HPDE6-E6E7 (cell line): ENCODE measurements at regions not wholly inside any gene's neighbourhood (a gene's known extent, or its start where the extent isn't known, plus 50 kb on each side); places are given as distances from the start of the nearest gene placed in this dataset.
"Not testable (repeated sequence)": the region's sequence is repeated elsewhere in the genome, so short reads cannot be mapped to it uniquely, and the experiment has no call there.

Source experiments
- DNase-seq: peaks from one replicate; pipeline ENCODE4 v3.0.0; 2011; ENCODE audit warnings: missing footprints; ENCODE audit errors: extremely low spot score

DNA sequence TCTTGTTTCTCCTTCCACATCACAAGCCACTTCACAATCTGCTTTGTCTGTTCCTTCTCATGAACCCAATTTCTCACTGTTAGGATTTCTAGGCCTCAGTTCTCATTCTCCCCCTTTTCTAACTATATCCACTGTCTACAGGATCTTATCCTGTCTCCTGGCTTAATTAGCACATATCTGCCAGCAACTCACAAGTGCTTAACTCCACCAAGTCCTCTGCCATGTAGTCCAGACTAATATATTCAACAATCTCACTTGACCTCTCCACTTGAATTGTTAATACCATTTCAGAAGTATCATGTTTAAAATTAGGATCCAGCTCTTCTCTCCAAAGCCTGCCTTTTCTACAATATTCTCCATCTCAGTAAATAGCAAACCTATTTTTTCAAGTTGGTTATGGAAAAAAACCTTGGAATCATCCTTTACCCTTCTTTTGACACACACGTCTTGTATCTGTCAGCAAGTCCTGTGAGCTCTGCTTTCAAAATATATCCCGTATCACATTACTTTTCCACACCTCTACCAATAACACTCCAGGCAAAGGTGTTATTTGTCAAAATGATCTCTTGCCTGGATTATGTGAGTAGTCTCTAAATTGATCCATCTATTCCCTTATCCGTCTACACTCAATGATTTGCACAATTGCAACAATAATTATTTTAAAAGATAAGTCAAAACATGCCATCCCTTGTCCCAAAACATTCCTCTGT, 127.2 kb upstream of the SLIT2 start:
- DNase-seq: no peak

DNA sequence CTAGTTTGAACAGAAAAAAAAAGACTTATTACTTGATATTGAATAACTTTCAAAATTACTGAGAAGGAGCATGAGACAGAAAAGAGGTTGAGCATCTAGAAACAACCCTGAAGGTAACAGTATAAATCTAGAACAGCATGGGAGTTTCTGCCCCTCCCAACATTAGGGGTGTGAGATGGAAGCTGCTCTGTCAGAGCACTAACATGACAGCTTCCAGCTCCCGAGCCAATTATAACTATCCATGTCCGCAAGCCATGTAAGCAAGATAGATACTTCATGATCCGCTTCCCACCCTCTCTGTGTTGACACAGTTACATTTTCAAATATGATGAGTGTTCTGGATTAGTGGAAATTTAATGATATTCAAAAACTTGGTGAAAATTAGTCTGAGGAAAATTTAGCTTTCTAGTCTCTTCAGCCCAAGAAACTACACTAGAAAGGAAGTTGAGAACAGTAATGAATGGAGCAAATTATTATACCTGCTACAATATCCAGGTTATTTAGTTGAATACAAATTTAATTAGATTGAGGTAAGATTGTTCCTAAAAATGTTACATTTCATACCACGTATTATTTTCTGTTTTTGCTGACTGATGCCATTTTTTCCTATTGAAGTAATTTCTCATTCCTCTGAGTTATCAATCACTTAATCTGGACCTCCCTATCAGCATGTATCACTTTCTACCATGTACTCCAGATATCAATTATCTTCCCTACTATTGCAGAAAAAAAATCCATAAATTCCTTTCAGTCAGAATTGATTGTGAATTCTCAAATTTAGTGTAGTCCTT, 129.3 kb upstream of the SLIT2 start:
- DNase-seq: no peak

- DNase-seq: no peak
Measured at GRCh38 chr4:20119141-20119540, 132.6 kb upstream of the SLIT2 start.

GRCh38 chr4:20109391-20109790, 142.3 kb upstream of the SLIT2 start:
- DNase-seq: no peak

GRCh38 chr4:20106921-20107320, 144.8 kb upstream of the SLIT2 start:
- DNase-seq: no peak

GRCh38 chr4:20101831-20102230, 149.9 kb upstream of the SLIT2 start:
- DNase-seq: no peak

DNA sequence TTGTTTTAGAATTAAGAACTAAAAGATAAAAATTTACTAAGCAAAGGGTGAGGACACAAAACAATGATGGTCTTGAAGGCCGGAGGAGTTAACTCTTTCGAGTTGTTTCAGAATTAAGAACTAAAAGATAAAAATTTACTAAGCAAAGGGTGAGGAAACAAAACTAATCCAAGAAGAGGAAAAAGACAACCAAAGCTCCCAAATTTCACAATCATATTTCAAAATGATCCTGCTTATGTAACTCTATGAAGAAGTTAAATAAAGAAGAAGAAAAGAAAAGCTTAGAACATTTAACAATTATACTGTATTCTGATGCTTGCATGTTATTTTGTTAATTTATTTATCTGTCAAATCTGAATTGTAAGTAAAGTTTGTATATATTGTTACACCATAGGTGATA, 154.8 kb upstream of the SLIT2 start:
- no peak for DNase-seq

GRCh38 chr4:20095805-20096541, 155.7 kb upstream of the SLIT2 start:
- no peak for DNase-seq

GRCh38 chr4:20091781-20092180, 159.9 kb upstream of the SLIT2 start:
- DNase-seq: no peak

- DNase-seq: no peak
Measured at GRCh38 chr4:20087522-20087911, 164.2 kb upstream of the SLIT2 start.

GRCh38 chr4:20086799-20087521, 164.7 kb upstream of the SLIT2 start:
- no peak for DNase-seq

- DNase-seq: no peak
Measured at GRCh38 chr4:20086067-20086798, 165.5 kb upstream of the SLIT2 start.

- no peak for DNase-seq
Measured at GRCh38 chr4:20085653-20086052, 166.1 kb upstream of the SLIT2 start.

- DNase-seq: no peak
Measured at GRCh38 chr4:20085156-20085555, 166.5 kb upstream of the SLIT2 start.

DNA sequence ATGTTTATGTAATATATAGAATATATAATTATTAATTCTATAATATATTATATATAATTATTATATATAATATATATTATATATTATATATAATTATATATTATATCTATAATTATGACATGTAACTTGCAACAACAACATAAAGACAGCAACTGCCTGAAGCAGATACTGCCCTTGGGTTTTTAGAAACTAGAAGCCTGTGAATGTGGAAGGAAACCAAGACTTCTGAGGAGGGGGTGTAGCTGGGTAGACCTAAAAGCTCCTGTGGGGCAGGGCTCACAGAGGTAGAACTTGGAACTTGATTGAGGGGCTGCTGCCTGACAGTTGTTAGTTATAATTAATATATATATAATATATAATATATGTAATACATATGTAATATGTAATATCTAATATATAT, 167.2 kb upstream of the SLIT2 start:
- DNase-seq: no peak

DNA sequence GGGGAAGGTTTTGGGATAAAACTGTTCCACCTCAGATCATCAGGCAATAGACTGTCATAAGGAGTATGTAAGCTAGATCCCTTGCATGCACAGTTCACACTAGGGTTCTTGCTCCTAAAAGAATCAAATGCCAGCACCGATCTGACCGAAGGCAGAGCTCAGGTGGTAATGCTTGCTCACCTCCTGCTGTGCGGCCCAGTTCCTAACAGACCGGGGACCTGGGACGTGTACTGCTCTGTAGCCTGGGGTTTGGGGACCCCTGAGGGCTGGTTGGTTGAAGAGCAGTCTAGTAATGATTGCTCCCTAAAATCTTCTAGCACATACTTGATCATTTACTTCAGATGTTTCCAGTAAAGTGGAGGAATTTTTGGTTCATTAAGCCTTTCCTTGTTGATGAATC, 173.1 kb upstream of the SLIT2 start:
- DNase-seq: no peak

DNA sequence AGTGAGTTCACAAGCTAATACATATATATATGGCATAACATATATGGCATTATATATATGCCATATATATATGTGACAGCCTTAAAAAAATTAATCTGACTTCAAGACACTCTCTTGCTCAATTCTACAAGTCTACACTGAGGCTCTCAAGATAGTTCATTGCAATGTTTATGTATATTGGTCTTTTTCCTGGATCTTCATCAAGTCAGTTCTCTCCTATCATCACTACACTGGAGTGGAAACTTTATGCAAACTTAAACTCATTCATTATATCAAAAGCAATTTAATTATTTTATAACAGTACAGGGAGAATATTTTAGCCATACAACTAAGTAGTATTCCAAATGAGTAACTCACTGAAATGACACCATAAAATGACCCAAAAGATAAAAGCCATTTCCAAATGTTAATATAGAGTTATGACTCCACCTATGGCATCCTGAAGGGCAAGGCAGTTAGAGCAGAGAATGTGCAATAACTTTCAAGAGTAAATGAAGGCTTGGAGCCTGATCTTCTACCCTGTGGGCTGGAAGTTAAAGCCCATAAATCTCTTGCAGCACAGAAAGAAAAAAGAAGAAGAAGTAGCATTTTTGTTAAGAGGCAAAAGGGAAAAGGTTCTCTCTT, 176.3 kb upstream of the SLIT2 start:
- DNase-seq: no peak

DNA sequence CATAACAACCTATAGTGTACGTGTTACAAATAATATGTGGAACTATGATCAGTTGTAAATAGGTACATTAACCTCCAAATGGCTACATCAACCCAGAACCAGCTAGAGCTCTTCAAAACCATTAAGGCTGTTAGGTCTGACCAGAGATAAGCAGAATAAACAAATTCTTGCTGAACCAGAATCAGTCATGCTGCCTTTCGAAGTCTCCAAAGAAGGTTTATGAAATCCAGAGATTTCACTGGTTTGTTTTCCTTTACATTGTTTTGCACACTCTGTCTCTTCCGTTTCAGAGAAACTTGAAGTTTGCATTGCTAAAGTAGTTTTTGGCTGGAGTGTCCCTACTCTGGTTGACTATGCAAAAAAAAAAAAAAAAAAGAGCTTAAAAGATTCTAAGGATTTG, 177.3 kb upstream of the SLIT2 start:
- no peak for DNase-seq

GRCh38 chr4:20065952-20066351, 185.8 kb upstream of the SLIT2 start:
- no peak for DNase-seq

- DNase-seq: not testable (repeated sequence)
Measured at GRCh38 chr4:20062857-20063256, 188.8 kb upstream of the SLIT2 start.

GRCh38 chr4:20062054-20062453, 189.7 kb upstream of the SLIT2 start:
- no peak for DNase-seq
